HCT116 (cell line): ENCODE measurements at regions not wholly inside any gene's neighbourhood (a gene's known extent, or its start where the extent isn't known, plus 50 kb on each side); places are given as distances from the start of the nearest gene placed in this dataset.

ENCODE experiments used
- ATAC-seq: fragments of 200-7000 bp; cut with Tn5 transposase; 2 replicates; pipeline ENCODE4 v1.9.1; 2020; ENCODE audit warnings: mild to moderate bottlenecking, moderate library complexity
- BruUV-seq: library from RNA; stranded (reverse); fragments of 400-500 nt; replicated peaks from 2 replicates; lab custom pipeline; 2021; lab: Mats Ljungman, UMichigan
- CTCF ChIA-PET: fragments of 300-600 bp; sonication (Branson Sonifier 250); formaldehyde crosslinking; loops from one replicate; lab custom pipeline; 2021; ENCODE audit warnings: antibody characterized with exemption; lab: Charles Lee
- POLR2A ChIA-PET: fragments of 300-600, 350-600 bp; sonication (Branson Sonifier 250); formaldehyde crosslinking; loops from one replicate; lab custom pipeline; 2021; ENCODE audit warnings: antibody characterized with exemption; lab: Charles Lee
- RAD21 ChIA-PET, 2 experiments: fragments of 300-600 bp; sonication (Branson Sonifier 250); formaldehyde crosslinking; loops; one replicate each; lab custom pipeline; 2023; ENCODE audit warnings: low total read pairs in 2 of 2; ENCODE audit not compliant: uncharacterized antibody in 2 of 2, unreplicated experiment in 2 of 2, low non-redundant PET in 1 of 2; lab: Charles Lee
- DNase-seq: peaks from one replicate; pipeline ENCODE4 v3.0.0-alpha.2; 2010; ENCODE audit warnings: low read depth, low spot score
- H2AFZ ChIP-seq: fragments of 200-600 bp; shearing (Covaris generic), sonication (generic); 2 replicates; pipeline ENCODE4 v1.6.1; 2017; ENCODE audit warnings: low read depth, mixed run types, mixed read lengths, antibody characterized with exemption, low read length; ENCODE audit not compliant: poor library complexity, severe bottlenecking
- H3K27ac ChIP-seq: 2 replicates; pipeline ENCODE4 v1.5.1; 2012; ENCODE audit warnings: low read depth, low read length
- H3K27me3 ChIP-seq: fragments of 200-600 bp; sonication (generic); 2 replicates; pipeline ENCODE4 v1.6.1; 2016; ENCODE audit warnings: mixed run types, low read length, mixed read lengths; ENCODE audit not compliant: insufficient read depth
- H3K36me3 ChIP-seq, 2 experiments: fragments of 200-500 bp in 1 of 2; fragments of 200-600 bp in 1 of 2; sonication (Bioruptor generic) in 1 of 2; sonication (generic) in 1 of 2; 2 replicates each; pipeline versions ENCODE4 v1.5.1 to v1.6.1; 2014 to 2016; ENCODE audit warnings: low read length in 2 of 2, inconsistent platforms in 1 of 2, mixed read lengths in 1 of 2, mixed run types in 1 of 2; ENCODE audit not compliant: insufficient read depth in 2 of 2, control insufficient read depth in 1 of 2
- H3K4me1 ChIP-seq, 2 experiments: fragments of 200-600 bp in 1 of 2; sonication (generic) in 1 of 2; 2 replicates each; pipeline versions ENCODE4 v1.5.1 to v1.6.1; 2012 to 2017; ENCODE audit warnings: low read length in 2 of 2, inconsistent platforms in 1 of 2, mild to moderate bottlenecking in 1 of 2, mixed read lengths in 1 of 2, mixed run types in 1 of 2, moderate library complexity in 1 of 2; ENCODE audit not compliant: insufficient read depth in 2 of 2, control insufficient read depth in 1 of 2
- H3K4me2 ChIP-seq: fragments of 200-600 bp; sonication (generic); 2 replicates; pipeline ENCODE4 v1.6.1; 2017; ENCODE audit warnings: mixed run types, low read length, mixed read lengths
- H3K4me3 ChIP-seq, 2 experiments: fragments of 200-600 bp in 1 of 2; sonication (generic) in 1 of 2; replicated peaks in 1 of 2; 2 replicates each; pipeline ENCODE4 v1.5.1; 2011 to 2016; ENCODE audit warnings: low read length in 2 of 2, control low read depth in 1 of 2, low read depth in 1 of 2, mild to moderate bottlenecking in 1 of 2, mixed read lengths in 1 of 2, mixed run types in 1 of 2
- H3K79me2 ChIP-seq: fragments of 200-600 bp; sonication (generic); 2 replicates; pipeline ENCODE4 v1.6.1; 2017; ENCODE audit warnings: mild to moderate bottlenecking, mixed run types, low read length, moderate library complexity, mixed read lengths; ENCODE audit not compliant: insufficient read depth
- H3K9ac ChIP-seq: fragments of 200-600 bp; sonication (generic); 2 replicates; pipeline ENCODE4 v1.6.1; 2016; ENCODE audit warnings: low read length, mixed read lengths
- H3K9me2 ChIP-seq: fragments of 200-600 bp; sonication (generic), shearing (Covaris generic); 2 replicates; pipeline ENCODE4 v1.6.1; 2017; ENCODE audit warnings: mixed run types, mild to moderate bottlenecking, moderate library complexity; ENCODE audit not compliant: insufficient read depth
- H3K9me3 ChIP-seq, 2 experiments: fragments of 200-500 bp in 1 of 2; fragments of 200-600 bp in 1 of 2; sonication (Bioruptor generic) in 1 of 2; sonication (generic) in 1 of 2; 2 replicates each; pipeline ENCODE4 v1.6.1; 2014 to 2017; ENCODE audit warnings: low read length in 2 of 2, mixed read lengths in 2 of 2, inconsistent platforms in 1 of 2, low read depth in 1 of 2, mild to moderate bottlenecking in 1 of 2, mixed run types in 1 of 2, moderate library complexity in 1 of 2; ENCODE audit not compliant: control insufficient read depth in 1 of 2, insufficient read depth in 1 of 2
- H4K20me1 ChIP-seq: fragments of 200-600 bp; sonication (generic), shearing (Covaris generic); 2 replicates; pipeline ENCODE4 v1.6.1; 2017; ENCODE audit warnings: mixed run types, mild to moderate bottlenecking, moderate library complexity; ENCODE audit not compliant: insufficient read depth
- CBX3 ChIP-seq: IDR thresholded peaks from 2 replicates; pipeline ENCODE4 v1.6.1; 2012; ENCODE audit warnings: low read depth
- CEBPB ChIP-seq: IDR thresholded peaks from 2 replicates; pipeline ENCODE4 v1.6.1; 2012; ENCODE audit warnings: low read depth
- EGR1 ChIP-seq: IDR thresholded peaks from 2 replicates; pipeline ENCODE4 v1.6.1; 2012; ENCODE audit warnings: low read depth
- EZH2phosphoT487 ChIP-seq: fragments of 200-600 bp; IDR thresholded peaks from 2 replicates; pipeline ENCODE4 v1.6.1; 2018; ENCODE audit warnings: antibody characterized with exemption, borderline replicate concordance
- FOSL1 ChIP-seq: IDR thresholded peaks from 2 replicates; pipeline ENCODE4 v1.6.1; 2012; ENCODE audit warnings: low read depth
- JUND ChIP-seq: IDR thresholded peaks from 2 replicates; pipeline ENCODE4 v1.6.1; 2012
- POLR2A ChIP-seq: IDR thresholded peaks from 2 replicates; pipeline ENCODE4 v1.7.0; 2011; ENCODE audit warnings: borderline replicate concordance; ENCODE audit not compliant: insufficient read depth, insufficient read length; ENCODE audit errors: extremely low read depth
- POLR2AphosphoS5 ChIP-seq: IDR thresholded peaks from 2 replicates; pipeline ENCODE4 v1.6.1; 2011; ENCODE audit warnings: mild to moderate bottlenecking, low read depth, low read length, moderate library complexity
- RAD21 ChIP-seq: IDR thresholded peaks from 2 replicates; pipeline ENCODE4 v1.6.1; 2012; ENCODE audit warnings: low read depth, mild to moderate bottlenecking
- SIN3A ChIP-seq: IDR thresholded peaks from 2 replicates; pipeline ENCODE4 v1.6.1; 2012; ENCODE audit warnings: low read depth
- SP1 ChIP-seq: IDR thresholded peaks from 2 replicates; pipeline ENCODE4 v1.6.1; 2012; ENCODE audit warnings: low read depth
- YY1 ChIP-seq: IDR thresholded peaks from 2 replicates; pipeline ENCODE4 v1.6.1; 2011; ENCODE audit warnings: low read length, low read depth, moderate library complexity, mild to moderate bottlenecking; ENCODE audit not compliant: insufficient replicate concordance; ENCODE audit errors: extremely low read depth
- ZNF274 ChIP-seq: fragments of 200-500 bp; sonication (Bioruptor generic); IDR thresholded peaks from 2 replicates; pipeline ENCODE4 v1.6.1; 2014; ENCODE audit warnings: mild to moderate bottlenecking, low read depth, low read length, inconsistent platforms
- intact Hi-C: fragments of 100-400 bp; cut with micrococcal nuclease; formaldehyde crosslinking; loops from 2 replicates; pipeline ENCODE4 v1.10.0; 2022
- TF ChIP-seq, protein P1 (sequence below): IDR thresholded peaks from 2 replicates; pipeline ENCODE4 v1.6.1; 2012; ENCODE audit warnings: low read depth
- TF ChIP-seq, protein P2 (sequence below): IDR thresholded peaks from 2 replicates; pipeline ENCODE4 v1.6.1; 2011; ENCODE audit warnings: mild to moderate bottlenecking, low read length, moderate library complexity; ENCODE audit not compliant: insufficient replicate concordance; ENCODE audit errors: extremely low read depth
- TF ChIP-seq, protein P3 (sequence below): IDR thresholded peaks from 2 replicates; pipeline ENCODE4 v1.6.1; 2012
- TF ChIP-seq, protein P4 (sequence below): IDR thresholded peaks from 2 replicates; pipeline ENCODE4 v1.6.1; 2012

DNA sequence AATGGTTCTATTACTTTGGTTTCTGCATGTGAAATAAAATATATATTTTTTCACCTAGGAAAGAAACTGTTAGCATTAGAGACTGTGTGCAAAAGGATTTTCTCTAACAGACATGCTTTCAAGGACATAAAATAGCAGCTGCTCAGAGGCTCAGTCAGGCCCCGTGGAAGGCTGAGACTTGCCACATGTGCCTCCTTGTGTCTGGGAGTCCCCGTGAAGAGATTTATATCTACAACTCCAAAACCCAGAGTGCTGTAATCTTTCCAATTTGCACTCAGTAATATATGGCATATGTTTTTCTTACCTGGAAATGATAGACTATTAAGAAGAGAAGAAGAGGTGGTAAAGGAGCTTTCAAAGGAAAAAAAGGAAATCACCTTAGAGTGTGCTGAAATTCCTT is 371.6 kb upstream of the OBI1 start:
- H3K27me3 ChIP-seq = peaks cover 10% of the 10 kb centered on the region; the same call in 1 of the 2 replicates
- H3K9ac ChIP-seq = no peak overlapping the region
- TF ChIP-seq SIN3A (no peak), EGR1 (no peak), POLR2A (no peak), CBX3 (no peak), SP1 (no peak), EZH2phosphoT487 (no peak), YY1 (no peak), ZNF274 (no peak), FOSL1 (no peak), JUND (no peak), RAD21 (no peak), CEBPB (no peak), POLR2AphosphoS5 (no peak)
- TF ChIP-seq, protein P1, sequence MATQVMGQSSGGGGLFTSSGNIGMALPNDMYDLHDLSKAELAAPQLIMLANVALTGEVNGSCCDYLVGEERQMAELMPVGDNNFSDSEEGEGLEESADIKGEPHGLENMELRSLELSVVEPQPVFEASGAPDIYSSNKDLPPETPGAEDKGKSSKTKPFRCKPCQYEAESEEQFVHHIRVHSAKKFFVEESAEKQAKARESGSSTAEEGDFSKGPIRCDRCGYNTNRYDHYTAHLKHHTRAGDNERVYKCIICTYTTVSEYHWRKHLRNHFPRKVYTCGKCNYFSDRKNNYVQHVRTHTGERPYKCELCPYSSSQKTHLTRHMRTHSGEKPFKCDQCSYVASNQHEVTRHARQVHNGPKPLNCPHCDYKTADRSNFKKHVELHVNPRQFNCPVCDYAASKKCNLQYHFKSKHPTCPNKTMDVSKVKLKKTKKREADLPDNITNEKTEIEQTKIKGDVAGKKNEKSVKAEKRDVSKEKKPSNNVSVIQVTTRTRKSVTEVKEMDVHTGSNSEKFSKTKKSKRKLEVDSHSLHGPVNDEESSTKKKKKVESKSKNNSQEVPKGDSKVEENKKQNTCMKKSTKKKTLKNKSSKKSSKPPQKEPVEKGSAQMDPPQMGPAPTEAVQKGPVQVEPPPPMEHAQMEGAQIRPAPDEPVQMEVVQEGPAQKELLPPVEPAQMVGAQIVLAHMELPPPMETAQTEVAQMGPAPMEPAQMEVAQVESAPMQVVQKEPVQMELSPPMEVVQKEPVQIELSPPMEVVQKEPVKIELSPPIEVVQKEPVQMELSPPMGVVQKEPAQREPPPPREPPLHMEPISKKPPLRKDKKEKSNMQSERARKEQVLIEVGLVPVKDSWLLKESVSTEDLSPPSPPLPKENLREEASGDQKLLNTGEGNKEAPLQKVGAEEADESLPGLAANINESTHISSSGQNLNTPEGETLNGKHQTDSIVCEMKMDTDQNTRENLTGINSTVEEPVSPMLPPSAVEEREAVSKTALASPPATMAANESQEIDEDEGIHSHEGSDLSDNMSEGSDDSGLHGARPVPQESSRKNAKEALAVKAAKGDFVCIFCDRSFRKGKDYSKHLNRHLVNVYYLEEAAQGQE = no peak
- TF ChIP-seq, protein P2, sequence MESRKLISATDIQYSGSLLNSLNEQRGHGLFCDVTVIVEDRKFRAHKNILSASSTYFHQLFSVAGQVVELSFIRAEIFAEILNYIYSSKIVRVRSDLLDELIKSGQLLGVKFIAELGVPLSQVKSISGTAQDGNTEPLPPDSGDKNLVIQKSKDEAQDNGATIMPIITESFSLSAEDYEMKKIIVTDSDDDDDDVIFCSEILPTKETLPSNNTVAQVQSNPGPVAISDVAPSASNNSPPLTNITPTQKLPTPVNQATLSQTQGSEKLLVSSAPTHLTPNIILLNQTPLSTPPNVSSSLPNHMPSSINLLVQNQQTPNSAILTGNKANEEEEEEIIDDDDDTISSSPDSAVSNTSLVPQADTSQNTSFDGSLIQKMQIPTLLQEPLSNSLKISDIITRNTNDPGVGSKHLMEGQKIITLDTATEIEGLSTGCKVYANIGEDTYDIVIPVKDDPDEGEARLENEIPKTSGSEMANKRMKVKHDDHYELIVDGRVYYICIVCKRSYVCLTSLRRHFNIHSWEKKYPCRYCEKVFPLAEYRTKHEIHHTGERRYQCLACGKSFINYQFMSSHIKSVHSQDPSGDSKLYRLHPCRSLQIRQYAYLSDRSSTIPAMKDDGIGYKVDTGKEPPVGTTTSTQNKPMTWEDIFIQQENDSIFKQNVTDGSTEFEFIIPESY = no peak
- TF ChIP-seq, protein P3, sequence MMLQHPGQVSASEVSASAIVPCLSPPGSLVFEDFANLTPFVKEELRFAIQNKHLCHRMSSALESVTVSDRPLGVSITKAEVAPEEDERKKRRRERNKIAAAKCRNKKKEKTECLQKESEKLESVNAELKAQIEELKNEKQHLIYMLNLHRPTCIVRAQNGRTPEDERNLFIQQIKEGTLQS = no peak
- TF ChIP-seq, protein P4, sequence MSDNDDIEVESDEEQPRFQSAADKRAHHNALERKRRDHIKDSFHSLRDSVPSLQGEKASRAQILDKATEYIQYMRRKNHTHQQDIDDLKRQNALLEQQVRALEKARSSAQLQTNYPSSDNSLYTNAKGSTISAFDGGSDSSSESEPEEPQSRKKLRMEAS = no peak
- DNase-seq = no peak
- H3K9me3 ChIP-seq = no peaks in the 10 kb centered on the region
- no peaks in the 10 kb centered on the region for H3K4me1 ChIP-seq
- no peaks in the 10 kb centered on the region for H3K36me3 ChIP-seq
- RAD21 ChIA-PET = no interaction called here
- intact Hi-C loops = no loop called here
- no TSS peak for BruUV-seq
- POLR2A ChIA-PET = no interaction called here
- H4K20me1 ChIP-seq = no peaks in the 10 kb centered on the region
- CTCF ChIA-PET = no interaction called here
- H3K4me3 ChIP-seq = no peak overlapping the region
- no peaks in the 10 kb centered on the region for H3K9me2 ChIP-seq
- no peak overlapping the region for H2AFZ ChIP-seq
- no peak overlapping the region for H3K27ac ChIP-seq
- H3K79me2 ChIP-seq = no peaks in the 10 kb centered on the region
- no peak overlapping the region for H3K4me2 ChIP-seq
- no peak for ATAC-seq
